ENCODE measurements at regions not wholly inside any gene's neighbourhood (a gene's known extent, or its start where the extent isn't known, plus 50 kb on each side); places are given as distances from the start of the nearest gene placed in this dataset.
A peak's percentile ranks its signal among the peaks of the same experiment; 100 is the strongest.

DNA sequence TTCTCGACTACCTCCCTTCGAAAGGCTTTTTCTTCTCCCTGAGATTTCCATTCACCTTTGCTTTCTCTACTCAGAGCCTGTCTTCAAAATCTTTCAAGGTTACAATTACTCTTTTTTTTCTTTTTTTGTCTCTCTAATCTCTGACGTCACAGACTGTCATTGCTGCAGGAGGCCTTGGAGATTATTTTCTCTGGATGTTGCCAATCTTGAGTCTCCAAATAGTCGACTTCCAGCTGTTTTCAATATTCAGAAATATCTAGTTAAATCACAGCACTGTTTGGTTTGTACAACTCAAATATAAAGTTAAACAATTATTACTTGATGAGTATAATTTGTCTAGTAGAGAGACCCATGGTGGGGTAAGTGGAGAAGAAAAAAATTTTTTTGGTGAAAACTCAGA, 359.0 kb upstream of the BOD1L1 start:
- TF ChIP-seq, protein P1, sequence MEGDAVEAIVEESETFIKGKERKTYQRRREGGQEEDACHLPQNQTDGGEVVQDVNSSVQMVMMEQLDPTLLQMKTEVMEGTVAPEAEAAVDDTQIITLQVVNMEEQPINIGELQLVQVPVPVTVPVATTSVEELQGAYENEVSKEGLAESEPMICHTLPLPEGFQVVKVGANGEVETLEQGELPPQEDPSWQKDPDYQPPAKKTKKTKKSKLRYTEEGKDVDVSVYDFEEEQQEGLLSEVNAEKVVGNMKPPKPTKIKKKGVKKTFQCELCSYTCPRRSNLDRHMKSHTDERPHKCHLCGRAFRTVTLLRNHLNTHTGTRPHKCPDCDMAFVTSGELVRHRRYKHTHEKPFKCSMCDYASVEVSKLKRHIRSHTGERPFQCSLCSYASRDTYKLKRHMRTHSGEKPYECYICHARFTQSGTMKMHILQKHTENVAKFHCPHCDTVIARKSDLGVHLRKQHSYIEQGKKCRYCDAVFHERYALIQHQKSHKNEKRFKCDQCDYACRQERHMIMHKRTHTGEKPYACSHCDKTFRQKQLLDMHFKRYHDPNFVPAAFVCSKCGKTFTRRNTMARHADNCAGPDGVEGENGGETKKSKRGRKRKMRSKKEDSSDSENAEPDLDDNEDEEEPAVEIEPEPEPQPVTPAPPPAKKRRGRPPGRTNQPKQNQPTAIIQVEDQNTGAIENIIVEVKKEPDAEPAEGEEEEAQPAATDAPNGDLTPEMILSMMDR (IDR thresholded peaks at IDR 0.05): no peak
- ATAC-seq (ENCODE audit: low FRiP score) (no peak), DNase-seq (ENCODE audit: low spot score) (no peak)

DNA sequence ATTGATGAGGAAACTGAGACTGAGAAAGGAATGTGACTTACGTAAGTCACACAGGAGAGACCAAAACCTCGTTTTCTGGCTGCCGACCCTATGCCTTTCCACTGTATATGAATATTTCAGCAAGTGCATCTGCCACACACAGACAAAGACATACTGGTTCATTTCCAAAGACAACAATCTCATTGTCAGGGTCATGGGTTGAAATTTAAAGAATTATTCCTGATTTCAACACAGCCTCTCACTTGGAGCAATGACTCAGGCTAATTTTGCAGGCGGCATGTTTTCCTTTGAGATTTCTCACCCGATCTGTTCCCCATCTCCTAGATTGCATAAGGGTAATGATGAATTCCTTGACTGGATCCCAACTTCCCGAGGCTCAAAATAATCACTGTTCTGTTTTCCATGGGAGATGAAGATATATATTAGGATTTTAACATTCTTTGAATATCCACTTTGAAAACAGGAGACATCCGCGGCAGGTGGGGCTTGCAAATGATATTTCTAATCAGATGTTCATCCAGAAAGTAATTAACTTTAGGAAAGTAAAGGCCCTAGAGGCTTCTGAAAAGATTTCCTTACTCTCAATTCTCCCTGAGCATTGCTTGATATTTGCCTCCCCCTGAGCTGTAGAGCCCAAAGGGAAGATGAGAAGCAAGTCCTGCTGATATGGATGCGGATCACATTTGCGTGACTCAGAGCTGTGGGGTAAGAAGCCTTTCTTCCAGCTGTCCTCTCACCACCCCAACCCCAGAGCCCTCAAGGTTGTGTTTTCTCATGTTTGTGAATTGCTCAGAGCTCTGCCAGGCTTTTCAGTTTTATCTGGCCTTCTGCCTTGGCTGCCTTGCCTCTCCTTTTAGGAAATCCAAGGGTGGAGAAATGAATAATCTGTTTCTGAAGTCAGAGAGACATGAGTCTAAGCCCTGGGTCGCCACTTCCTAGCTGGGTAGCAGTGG, 361.1 kb upstream of the BOD1L1 start:
- TF ChIP-seq, protein P1 (IDR thresholded peaks at IDR 0.05): no peak
- peak; percentile 94 for ATAC-seq (ENCODE audit: low FRiP score)
- no peak for DNase-seq (ENCODE audit: low spot score)

DNA sequence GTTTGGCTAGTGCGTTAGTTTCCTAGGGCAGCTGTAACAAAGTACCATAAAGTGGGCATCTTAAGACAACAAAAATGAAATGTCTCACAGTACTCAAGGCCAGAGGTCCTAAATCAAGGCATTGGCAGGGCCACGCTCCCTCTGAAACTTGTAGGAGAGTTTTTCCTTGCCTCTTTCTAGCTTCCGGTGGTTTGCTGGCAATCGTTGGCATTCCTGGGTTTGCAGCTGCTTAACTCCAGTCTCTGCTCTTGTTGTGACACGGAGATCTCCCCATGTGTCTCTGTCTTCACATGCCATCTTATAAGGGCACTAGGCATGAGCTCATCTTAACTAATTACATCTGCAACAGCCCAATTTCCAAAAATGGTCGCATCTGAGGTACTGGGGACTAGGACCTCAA, 362.0 kb upstream of the BOD1L1 start:
- no peak for DNase-seq (ENCODE audit: low spot score)
- TF ChIP-seq, protein P1 (IDR thresholded peaks at IDR 0.05): no peak
- no peak for ATAC-seq (ENCODE audit: low FRiP score)

DNA sequence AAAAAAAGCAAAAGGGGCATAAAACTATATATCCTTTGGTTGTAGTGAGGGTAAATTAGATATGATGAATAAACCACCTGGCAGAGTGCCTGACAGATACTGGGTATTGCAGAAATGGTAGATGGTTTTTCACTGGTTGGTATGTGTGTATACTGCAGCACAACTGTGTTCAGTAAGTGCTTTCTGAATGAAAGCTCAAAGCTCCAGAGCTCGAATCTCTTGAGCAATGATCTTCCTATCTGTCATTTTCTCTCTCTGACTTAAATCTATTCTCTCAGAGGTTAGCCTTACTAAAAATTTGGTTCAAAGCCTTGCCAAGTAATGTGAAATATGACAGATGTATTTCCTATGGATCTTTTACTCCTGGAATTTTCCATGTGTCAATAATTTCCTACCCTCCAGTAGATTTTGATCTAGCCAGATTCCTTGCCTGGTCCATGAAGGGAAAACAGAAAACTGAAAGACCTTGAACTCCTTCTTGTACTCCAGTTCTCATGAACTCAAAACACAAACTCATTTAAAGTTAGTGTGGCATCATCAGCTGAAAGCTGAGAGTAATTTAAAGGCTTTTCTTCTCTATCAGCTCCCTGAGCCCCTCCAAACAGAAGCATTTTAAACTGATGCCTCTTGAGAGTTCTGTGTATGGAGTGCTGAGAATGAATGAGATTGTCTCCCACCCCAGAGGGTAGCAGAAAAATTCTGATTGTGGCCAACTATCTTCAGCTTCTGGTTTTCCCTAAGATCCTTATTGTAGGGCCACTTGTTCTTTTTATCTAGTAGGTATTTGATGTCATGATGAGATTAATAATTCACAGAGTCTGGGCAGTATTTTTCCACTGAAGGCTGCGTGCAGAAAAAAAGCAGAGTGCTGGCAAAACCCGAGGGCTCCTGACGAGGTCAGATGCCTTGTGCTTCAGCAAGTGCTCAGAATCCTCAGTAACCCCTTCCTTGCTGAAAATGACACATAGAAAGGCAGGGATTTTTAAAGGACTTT, 363.4 kb upstream of the BOD1L1 start:
- no peak for ATAC-seq (ENCODE audit: low FRiP score)

DNA sequence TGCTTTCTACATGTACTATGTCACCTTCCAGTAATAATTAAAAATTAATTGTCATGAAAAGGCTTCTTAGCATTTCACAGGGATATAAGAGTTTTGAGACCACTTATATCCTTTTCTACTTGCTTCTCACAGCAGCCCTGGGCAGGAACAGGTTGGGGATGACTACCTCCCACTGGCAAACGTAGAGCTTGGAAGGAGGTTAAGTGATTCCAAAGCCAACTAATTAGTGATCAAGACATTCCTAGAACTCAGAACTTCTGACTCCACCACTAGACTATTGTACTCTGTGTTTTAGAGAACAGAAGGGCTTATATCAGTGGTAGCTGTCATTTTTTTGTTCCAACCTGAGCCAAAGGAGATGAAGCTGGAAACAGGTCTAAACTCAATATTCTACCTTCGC, 364.5 kb upstream of the BOD1L1 start:
- TF ChIP-seq, protein P1 (IDR thresholded peaks at IDR 0.05): no peak
- DNase-seq (ENCODE audit: low spot score): no peak
- ATAC-seq (ENCODE audit: low FRiP score): no peak

More for the DNA sequence above, 363.4 kb upstream of the BOD1L1 start:
- DNase-seq (ENCODE audit: low spot score): no peak
- TF ChIP-seq, protein P1 (IDR thresholded peaks at IDR 0.05): no peak

DNA sequence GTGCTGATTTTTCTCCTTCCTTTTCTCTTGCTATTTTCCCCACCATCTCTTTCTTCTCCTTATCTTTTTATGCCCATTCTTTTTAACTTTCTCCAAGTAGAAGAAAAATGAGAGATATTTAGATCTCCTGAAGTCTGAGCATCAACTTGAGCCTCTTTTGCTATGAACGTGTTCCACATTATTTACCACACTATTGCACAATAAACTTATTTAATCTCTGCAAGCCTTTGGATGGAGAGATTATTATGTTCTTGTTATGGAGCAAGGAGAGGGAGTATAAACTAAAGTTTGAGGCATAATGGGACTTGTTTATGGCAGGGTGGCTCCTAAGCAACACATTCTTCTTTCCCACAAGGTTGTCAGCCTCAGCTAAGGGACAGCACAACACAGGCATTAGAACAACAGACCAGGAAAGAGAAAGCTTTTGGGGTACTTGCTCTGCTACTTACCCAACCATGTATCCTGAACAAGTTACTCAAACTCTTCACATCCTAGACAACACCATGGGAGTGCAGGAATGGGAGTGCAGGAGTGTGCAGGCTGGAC, 365.5 kb upstream of the BOD1L1 start:
- TF ChIP-seq, protein P1 (IDR thresholded peaks at IDR 0.05): no peak
- DNase-seq (ENCODE audit: low spot score) (no peak), ATAC-seq (ENCODE audit: low FRiP score) (no peak)
